K562 (cell line): ENCODE measurements at regions not wholly inside any gene's neighbourhood (a gene's known extent, or its start where the extent isn't known, plus 50 kb on each side); places are given as distances from the start of the nearest gene placed in this dataset.
"Not testable (repeated sequence)": the region's sequence is repeated elsewhere in the genome, so short reads cannot be mapped to it uniquely, and the experiment has no call there.

Experiments
- ATAC-seq: fragments of 200-7000 bp; cut with Tn5 transposase; 3 replicates; pipeline ENCODE4 v1.9.1; 2020; ENCODE audit warnings: moderate library complexity
- BruUV-seq: library from RNA; stranded (reverse); fragments of 400-500 nt; replicated peaks from 2 replicates; lab custom pipeline; 2021; lab: Mats Ljungman, UMichigan
- CTCF ChIA-PET: fragments of 300-600 bp; formaldehyde crosslinking; extraction: SDS; loops from one replicate; lab custom pipeline; 2021; ENCODE audit warnings: low intra/inter-chr PET ratio; lab: Yijun Ruan, JAX
- POLR2A ChIA-PET: fragments of 300-600, 350-650 bp; sonication (Branson Sonifier 250); formaldehyde crosslinking; extraction: SDS; loops from one replicate; lab custom pipeline; 2021; ENCODE audit warnings: antibody characterized with exemption, inconsistent platforms; lab: Yijun Ruan, JAX
- DNase-seq, 4 experiments: peaks; one replicate each; pipeline versions ENCODE4 v3.0.0 to v3.0.0-alpha.2; 2011 to 2018; ENCODE audit warnings: low spot score in 3 of 4, mixed read lengths in 3 of 4; ENCODE audit errors: extremely low read depth in 1 of 4
- FAIRE-seq: peaks from 2 replicates; lab custom pipeline; 2011; peaks lifted over from hg19 to GRCh38; lab: Jason Lieb, UNC
- H2AFZ ChIP-seq: 2 replicates; pipeline ENCODE4 v1.6.0; 2011; ENCODE audit warnings: low read depth, low read length, control low read depth, inconsistent platforms
- H3K27ac ChIP-seq: fragments of 200-600 bp; 3 replicates; pipeline ENCODE4 v1.8.0; 2011; ENCODE audit warnings: low read depth, mild to moderate bottlenecking, control low read depth, inconsistent platforms, low read length, moderate library complexity, mixed read lengths; ENCODE audit errors: extremely low read depth
- H3K27me3 ChIP-seq, 2 experiments: fragments of 300-600 bp in 1 of 2; 2 replicates in 1 of 2; 3 replicates in 1 of 2; pipeline versions ENCODE4 v1.6.0 to v1.8.0; 2011; ENCODE audit warnings: inconsistent platforms in 2 of 2, low read length in 2 of 2, mild to moderate bottlenecking in 1 of 2, mixed read lengths in 1 of 2, moderate library complexity in 1 of 2; ENCODE audit not compliant: control insufficient read depth in 2 of 2, insufficient read depth in 2 of 2
- H3K36me3 ChIP-seq: fragments of 300-600 bp; 3 replicates; pipeline ENCODE4 v1.8.0; 2011; ENCODE audit warnings: mild to moderate bottlenecking, low read length, inconsistent platforms; ENCODE audit not compliant: control insufficient read depth, insufficient read depth
- H3K4me1 ChIP-seq, 2 experiments: fragments of 200-600 bp in 1 of 2; replicated peaks in 1 of 2; 2 replicates in 1 of 2; 3 replicates in 1 of 2; pipeline versions ENCODE4 v1.5.1 to v1.8.0; 2011; ENCODE audit warnings: inconsistent platforms in 2 of 2, low read length in 2 of 2, mild to moderate bottlenecking in 1 of 2, mixed read lengths in 1 of 2, moderate library complexity in 1 of 2; ENCODE audit not compliant: control insufficient read depth in 2 of 2, insufficient read depth in 2 of 2
- H3K4me2 ChIP-seq: 2 replicates; pipeline ENCODE4 v1.6.1; 2011; ENCODE audit warnings: low read length, control low read depth, inconsistent platforms, mixed read lengths; ENCODE audit not compliant: insufficient read depth
- H3K4me3 ChIP-seq: fragments of 200-600 bp; sonication (generic), shearing (Covaris generic); 2 replicates; pipeline ENCODE4 v1.5.1; 2016; ENCODE audit warnings: control low read depth, inconsistent platforms
- H3K79me2 ChIP-seq: fragments of 200-600 bp; 3 replicates; pipeline ENCODE4 v1.8.0; 2011; ENCODE audit warnings: low read length, inconsistent platforms; ENCODE audit not compliant: control insufficient read depth, insufficient read depth
- H3K9ac ChIP-seq, 2 experiments: 2 replicates each; pipeline versions ENCODE4 v1.6.0 to v1.6.1; 2011; ENCODE audit warnings: low read depth in 2 of 2, low read length in 2 of 2, control low read depth in 1 of 2, inconsistent platforms in 1 of 2, mild to moderate bottlenecking in 1 of 2, mixed read lengths in 1 of 2; ENCODE audit not compliant: insufficient read depth in 1 of 2
- H3K9me1 ChIP-seq: one replicate; pipeline ENCODE4 v1.6.0; 2011; ENCODE audit warnings: inconsistent platforms, mild to moderate bottlenecking, low read length, moderate library complexity; ENCODE audit not compliant: control insufficient read depth, insufficient read depth
- H3K9me3 ChIP-seq: replicated peaks from 2 replicates; pipeline ENCODE4 v1.5.1; 2011; ENCODE audit warnings: low read depth, low read length, inconsistent platforms; ENCODE audit not compliant: control insufficient read depth, insufficient read depth
- H4K20me1 ChIP-seq: replicated peaks from 2 replicates; pipeline ENCODE4 v1.6.1; 2011; ENCODE audit warnings: low read length, inconsistent platforms, mixed read lengths; ENCODE audit not compliant: control insufficient read depth, insufficient read depth
- BRD9 ChIP-seq: fragments of 450-650 bp; IDR thresholded peaks from 2 replicates; pipeline ENCODE4 v1.6.1; 2018; ENCODE audit warnings: low read depth; ENCODE audit not compliant: partially characterized antibody
- CAMTA2 ChIP-seq: fragments of 250-450 bp; sonication (Bioruptor Pico); conservative IDR thresholded peaks from 2 replicates; pipeline ENCODE4 v1.5.1; 2022
- CBFA2T2 ChIP-seq: fragments of 450-650 bp; conservative IDR thresholded peaks from 2 replicates; pipeline ENCODE4 v1.6.1; 2017; ENCODE audit warnings: mild to moderate bottlenecking
- CBFA2T3 ChIP-seq: fragments of 450-650 bp; IDR thresholded peaks from 2 replicates; pipeline ENCODE4 v1.6.1; 2017
- DPF2 ChIP-seq: fragments of 450-650 bp; IDR thresholded peaks from 2 replicates; pipeline ENCODE4 v1.6.1; 2016
- GATAD2B ChIP-seq: fragments of 450-650 bp; IDR thresholded peaks from 2 replicates; pipeline ENCODE4 v1.6.1; 2017; ENCODE audit warnings: mild to moderate bottlenecking, borderline replicate concordance
- HDAC2 ChIP-seq: fragments of 450-650 bp; IDR thresholded peaks from 2 replicates; pipeline ENCODE4 v1.6.1; 2016; ENCODE audit warnings: mild to moderate bottlenecking
- NBN ChIP-seq: fragments of 450-650 bp; IDR thresholded peaks from 2 replicates; pipeline ENCODE4 v1.6.1; 2016; ENCODE audit warnings: low read depth, mild to moderate bottlenecking
- NFIC ChIP-seq: fragments of 450-650 bp; IDR thresholded peaks from 2 replicates; pipeline ENCODE4 v1.6.1; 2017; ENCODE audit warnings: mild to moderate bottlenecking, inconsistent platforms
- NR2C2 ChIP-seq, 2 experiments: fragments of 200-800 bp in 1 of 2; sonication (Bioruptor generic) in 1 of 2; sonication (generic) in 1 of 2; formaldehyde crosslinking in 1 of 2; IDR thresholded peaks; 2 replicates each; pipeline versions ENCODE4 v1.6.1 to v1.8.0; 2016 to 2022; ENCODE audit warnings: mild to moderate bottlenecking in 1 of 2, missing compliant biosample characterization in 1 of 2, missing genetic modification characterization in 1 of 2, missing genetic modification reagents in 1 of 2
- PHTF2 ChIP-seq: fragments of 250-450 bp; sonication (Bioruptor Pico); IDR thresholded peaks from 2 replicates; pipeline ENCODE4 v1.5.0; 2021; ENCODE audit warnings: mild to moderate bottlenecking
- RNF2 ChIP-seq: sonication (generic); IDR thresholded peaks from 2 replicates; pipeline ENCODE4 v1.6.1; 2016
- SMARCC2 ChIP-seq: fragments of 450-650 bp; IDR thresholded peaks from 2 replicates; pipeline ENCODE4 v1.6.1; 2017; ENCODE audit warnings: antibody characterized with exemption, moderate library complexity, mild to moderate bottlenecking, low read depth
- SOX6 ChIP-seq: fragments of 450-650 bp; IDR thresholded peaks from 2 replicates; pipeline ENCODE4 v1.6.1; 2014; ENCODE audit warnings: mild to moderate bottlenecking
- TBP ChIP-seq: optimal IDR thresholded peaks from 2 replicates; pipeline ENCODE3; 2011; ENCODE audit warnings: low read depth, low read length, improper control_type of control experiment
- ZEB2 ChIP-seq: fragments of 450-650 bp; IDR thresholded peaks from 2 replicates; pipeline ENCODE4 v1.6.1; 2016
- ZNF589 ChIP-seq: fragments of 200-800 bp; sonication (Bioruptor generic); IDR thresholded peaks from 2 replicates; pipeline ENCODE4 v1.6.1; 2016; ENCODE audit warnings: low read depth, missing genetic modification characterization, missing compliant biosample characterization
- ZNF766 ChIP-seq: fragments of 200-800 bp; sonication (Bioruptor generic); conservative IDR thresholded peaks from 2 replicates; pipeline ENCODE4 v1.6.1; 2016; ENCODE audit warnings: missing genetic modification characterization, missing compliant biosample characterization
- WGBS: fragments of 100-300 bp; shearing (Covaris generic); methylation state at CpG from one replicate; pipeline ENCODE4 v1.1.6; 2016; ENCODE audit warnings: low coverage, mixed read lengths; ENCODE audit not compliant: insufficient coverage; ENCODE audit errors: missing lambda C conversion rate; 5-methylcytosine and 5-hydroxymethylcytosine counted together
- in situ Hi-C: fragments of 300-500 bp; cut with MboI; formaldehyde crosslinking; loops from 4 replicates; pipeline ENCODE4 v1.15.0; 2018; ENCODE audit warnings: inconsistent platforms, mixed read lengths
- intact Hi-C: fragments of 100-400 bp; cut with micrococcal nuclease; formaldehyde crosslinking; loops from 2 replicates; pipeline ENCODE4 v1.14.2; 2022
- TF ChIP-seq, protein P1 (sequence below), 2 experiments: fragments of 450-650 bp; IDR thresholded peaks; 2 replicates each; pipeline ENCODE4 v1.6.1; 2016
- TF ChIP-seq, protein P2 (sequence below): fragments of 450-650 bp; IDR thresholded peaks from 2 replicates; pipeline ENCODE4 v1.6.1; 2017; ENCODE audit warnings: mild to moderate bottlenecking, moderate library complexity

DNA sequence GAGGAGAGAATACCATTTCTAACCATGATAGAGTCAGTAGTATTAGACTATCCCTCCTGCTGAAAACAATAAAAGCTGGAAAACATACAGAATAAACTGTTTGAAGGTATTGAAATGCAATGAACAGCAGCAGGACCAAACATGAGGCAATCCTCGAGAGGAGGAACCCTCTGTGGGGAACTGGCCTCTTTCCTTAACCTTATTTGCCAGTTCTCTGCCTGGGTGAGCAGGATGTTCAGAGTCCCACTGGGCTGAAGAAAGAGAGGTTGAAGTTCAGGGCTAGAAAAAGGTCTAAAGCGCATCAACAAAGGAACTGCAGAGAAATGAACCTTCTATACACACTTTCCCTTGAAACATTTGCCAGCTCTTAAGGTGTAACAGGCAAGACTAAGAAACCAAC is 79.8 kb upstream of the FHL2 start (continued):
- TF ChIP-seq, protein P1, sequence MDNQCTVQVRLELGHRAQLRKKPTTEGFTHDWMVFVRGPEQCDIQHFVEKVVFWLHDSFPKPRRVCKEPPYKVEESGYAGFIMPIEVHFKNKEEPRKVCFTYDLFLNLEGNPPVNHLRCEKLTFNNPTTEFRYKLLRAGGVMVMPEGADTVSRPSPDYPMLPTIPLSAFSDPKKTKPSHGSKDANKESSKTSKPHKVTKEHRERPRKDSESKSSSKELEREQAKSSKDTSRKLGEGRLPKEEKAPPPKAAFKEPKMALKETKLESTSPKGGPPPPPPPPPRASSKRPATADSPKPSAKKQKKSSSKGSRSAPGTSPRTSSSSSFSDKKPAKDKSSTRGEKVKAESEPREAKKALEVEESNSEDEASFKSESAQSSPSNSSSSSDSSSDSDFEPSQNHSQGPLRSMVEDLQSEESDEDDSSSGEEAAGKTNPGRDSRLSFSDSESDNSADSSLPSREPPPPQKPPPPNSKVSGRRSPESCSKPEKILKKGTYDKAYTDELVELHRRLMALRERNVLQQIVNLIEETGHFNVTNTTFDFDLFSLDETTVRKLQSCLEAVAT (IDR thresholded peaks at IDR 0.05) = no peak
- no peak for TF ChIP-seq ZEB2
- TF ChIP-seq BRD9 = no peak
- no peak for TF ChIP-seq CAMTA2 (CRISPR knock-in tag)
- TF ChIP-seq GATAD2B = no peak
- no peak for TF ChIP-seq NR2C2 (CRISPR knock-in tag; IDR thresholded peaks at IDR 0.05)
- no peak for TF ChIP-seq NR2C2 (tag; IDR thresholded peaks at IDR 0.05)
- no peak for TF ChIP-seq PHTF2

DNA sequence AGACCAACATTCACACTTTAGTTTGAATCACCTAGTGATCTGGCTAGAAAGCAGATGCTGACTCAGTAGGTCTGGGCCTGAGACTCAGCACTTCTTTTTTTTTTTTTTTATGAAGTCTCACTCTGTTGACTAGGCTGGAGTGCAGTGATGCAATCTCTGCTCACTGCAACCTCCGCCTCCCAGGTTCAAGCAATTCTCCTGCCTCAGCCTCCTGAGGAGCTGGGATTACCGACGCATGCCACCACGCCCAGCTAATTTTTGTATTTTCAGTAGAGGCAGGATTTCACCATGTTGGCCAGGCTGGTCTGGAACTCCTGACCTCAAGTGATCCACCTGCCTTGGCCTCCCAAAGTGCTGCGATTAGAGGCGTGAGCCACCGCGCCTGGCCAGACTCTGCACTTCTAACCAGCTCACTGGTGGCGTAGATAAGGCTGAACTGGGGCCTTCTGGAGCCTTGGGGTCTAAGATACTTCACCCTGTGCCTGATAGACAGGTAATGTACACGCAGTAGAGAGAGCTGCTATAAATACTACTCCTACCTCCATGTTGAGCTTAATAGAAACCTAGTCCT is 78.3 kb upstream of the FHL2 start:
- 1% methylated on average over 9 of the region's 10 CpGs for WGBS
- ATAC-seq (peak; percentile 95), FAIRE-seq (peak; percentile 87), DNase-seq (peak; percentile 19 to 85 (median 50))
- H3K79me2 ChIP-seq, in situ Hi-C loops, H3K27me3 ChIP-seq, H3K4me3 ChIP-seq, CTCF ChIA-PET, H3K9me3 ChIP-seq, intact Hi-C loops, H3K9me1 ChIP-seq, H3K36me3 ChIP-seq, H4K20me1 ChIP-seq: not testable (repeated sequence)
- H3K4me2 ChIP-seq = peak overlapping the region; percentile 58
- peak overlapping the region in 1 of 2 experiments; percentile 9; a peak in 1 of 4 replicates for H3K9ac ChIP-seq
- H3K4me1 ChIP-seq = peaks cover 9 to 18% of the 10 kb centered on the region in 2 experiments
- BruUV-seq = TSS peak; percentile 100
- H3K27ac ChIP-seq = peak overlapping the region; percentile 35; the same call in 1 of the 3 replicates
- POLR2A ChIA-PET = interaction anchor here (0.6 to 1.2 kb wide), 7 partner anchors 11 to 99 kb away, joined by 3 to 9 read pairs (median 3); no protein-coding TSS in a partner anchor
- H2AFZ ChIP-seq = peak overlapping the region; percentile 47
- TF ChIP-seq ZNF589 (peak; percentile 57; the same call in 1 of the 2 replicates), NBN (peak; percentile 86), RNF2 (peak; percentile 35; the same call in 1 of the 2 replicates), HDAC2 (peak; percentile 95), TBP (peak; percentile 93), CBFA2T2 (peak; percentile 93), DPF2 (peak; percentile 94), NFIC (peak; percentile 82), SMARCC2 (0 out of 2 replicates have a peak, but pooled peaks have one; percentile 47), ZNF766 (CRISPR knock-in tag) (peak; percentile 54; the same call in 1 of the 2 replicates), CBFA2T3 (peak; percentile 96), SOX6 (peak; percentile 77)
- TF ChIP-seq, protein P1 (IDR thresholded peaks at IDR 0.05) = 0 out of 4 replicates have a peak, but pooled peaks of 1 of the 2 experiments have one; percentile 22
- TF ChIP-seq, protein P2, sequence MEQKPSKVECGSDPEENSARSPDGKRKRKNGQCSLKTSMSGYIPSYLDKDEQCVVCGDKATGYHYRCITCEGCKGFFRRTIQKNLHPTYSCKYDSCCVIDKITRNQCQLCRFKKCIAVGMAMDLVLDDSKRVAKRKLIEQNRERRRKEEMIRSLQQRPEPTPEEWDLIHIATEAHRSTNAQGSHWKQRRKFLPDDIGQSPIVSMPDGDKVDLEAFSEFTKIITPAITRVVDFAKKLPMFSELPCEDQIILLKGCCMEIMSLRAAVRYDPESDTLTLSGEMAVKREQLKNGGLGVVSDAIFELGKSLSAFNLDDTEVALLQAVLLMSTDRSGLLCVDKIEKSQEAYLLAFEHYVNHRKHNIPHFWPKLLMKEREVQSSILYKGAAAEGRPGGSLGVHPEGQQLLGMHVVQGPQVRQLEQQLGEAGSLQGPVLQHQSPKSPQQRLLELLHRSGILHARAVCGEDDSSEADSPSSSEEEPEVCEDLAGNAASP = peak; percentile 46; the same call in 1 of the 2 replicates
